Activated CD8-positive, alpha-beta T cell treated with anti-CD3 and anti-CD28 coated beads for 36 hours (primary cell): ENCODE measurements at regions not wholly inside any gene's neighbourhood (a gene's known extent, or its start where the extent isn't known, plus 50 kb on each side); places are given as distances from the start of the nearest gene placed in this dataset.

Source experiments
- ATAC-seq: fragments of 200-7000 bp; cut with Tn5 transposase; one replicate; pipeline ENCODE4 v1.10.0; 2021; ENCODE audit warnings: mild to moderate bottlenecking, moderate library complexity
- CTCF ChIA-PET: fragments of 350-600 bp; sonication (Branson Sonifier 250); formaldehyde crosslinking; loops from one replicate; lab custom pipeline; 2021; ENCODE audit warnings: antibody characterized with exemption; lab: Charles Lee
- POLR2A ChIA-PET: fragments of 350-600 bp; sonication (Branson Sonifier 250); formaldehyde crosslinking; loops from one replicate; lab custom pipeline; 2021; ENCODE audit warnings: antibody characterized with exemption; lab: Charles Lee
- DNase-seq: peaks from one replicate; pipeline ENCODE4 v3.0.0-alpha.2; 2020
- H3K27ac Mint-ChIP-seq: one replicate; pipeline ENCODE4 v1.8.0; 2021; ENCODE audit warnings: mild to moderate bottlenecking, mixed read lengths
- H3K27me3 Mint-ChIP-seq: one replicate; pipeline ENCODE4 v1.8.0; 2021; ENCODE audit warnings: mixed read lengths
- H3K36me3 Mint-ChIP-seq: one replicate; pipeline ENCODE4 v1.8.0; 2021; ENCODE audit warnings: low read depth, mixed read lengths
- H3K4me1 Mint-ChIP-seq: one replicate; pipeline ENCODE4 v1.8.0; 2021; ENCODE audit warnings: low read depth, mixed read lengths
- H3K4me3 Mint-ChIP-seq: one replicate; pipeline ENCODE4 v1.8.0; 2021; ENCODE audit warnings: mild to moderate bottlenecking, moderate library complexity, mixed read lengths
- H3K9me3 Mint-ChIP-seq: one replicate; pipeline ENCODE4 v1.8.0; 2021; ENCODE audit warnings: mixed read lengths
- CTCF ChIP-seq: fragments of 200-600 bp; IDR thresholded peaks from one replicate; pipeline ENCODE4 v1.8.0; 2022; ENCODE audit warnings: antibody characterized with exemption, mild to moderate bottlenecking
- intact Hi-C: fragments of 100-400 bp; cut with micrococcal nuclease; formaldehyde crosslinking; loops from one replicate; pipeline ENCODE4 v1.10.0; 2022

GRCh38 chr10:7071421-7071820 is 339.4 kb downstream of the SFMBT2 start:
- ATAC-seq: peak; percentile 75

GRCh38 chr10:7070950-7071349 is 339.9 kb downstream of the SFMBT2 start:
- H3K4me3 Mint-ChIP-seq: no peak overlapping the region
- peaks cover 7% of the 10 kb centered on the region for H3K4me1 Mint-ChIP-seq
- peak; percentile 8 for DNase-seq
- intact Hi-C loops: no loop called here
- no peak for ATAC-seq
- no peak for TF ChIP-seq CTCF
- POLR2A ChIA-PET: no interaction called here
- CTCF ChIA-PET: no interaction called here
- H3K9me3 Mint-ChIP-seq: no peaks in the 10 kb centered on the region
- no peaks in the 10 kb centered on the region for H3K36me3 Mint-ChIP-seq
- peaks cover 5% of the 10 kb centered on the region for H3K27me3 Mint-ChIP-seq
- H3K27ac Mint-ChIP-seq: no peak overlapping the region

More at GRCh38 chr10:7071421-7071820, 339.4 kb downstream of the SFMBT2 start:
- Mint-ChIP-seq H3K27me3 (peaks cover 6% of the 10 kb centered on the region), H3K27ac (no peak overlapping the region), H3K36me3 (no peaks in the 10 kb centered on the region), H3K4me3 (no peak overlapping the region), H3K4me1 (peaks cover 7% of the 10 kb centered on the region), H3K9me3 (no peaks in the 10 kb centered on the region)
- CTCF ChIA-PET: no interaction called here
- POLR2A ChIA-PET: no interaction called here
- peak; percentile 24 for DNase-seq
- TF ChIP-seq CTCF: no peak
- intact Hi-C loops: no loop called here

- DNase-seq (no peak), ATAC-seq (no peak)
- Mint-ChIP-seq H3K9me3 (no peaks in the 10 kb centered on the region), H3K27ac (no peak overlapping the region), H3K4me3 (no peak overlapping the region), H3K4me1 (peaks cover 7% of the 10 kb centered on the region), H3K27me3 (no peaks in the 10 kb centered on the region), H3K36me3 (no peaks in the 10 kb centered on the region)
- CTCF ChIA-PET: interaction anchor here (0.8 to 1.3 kb wide), 2 partner anchors 41 to 150 kb away, joined by 3 to 4 read pairs; no protein-coding TSS in a partner anchor
- no peak for TF ChIP-seq CTCF
- intact Hi-C loops: no loop called here
- POLR2A ChIA-PET: no interaction called here
Measured at GRCh38 chr10:7069706-7070105, 341.1 kb downstream of the SFMBT2 start.

GRCh38 chr10:7056216-7056615 is 354.6 kb downstream of the SFMBT2 start:
- DNase-seq: no peak
- Mint-ChIP-seq H3K27me3 (no peaks in the 10 kb centered on the region), H3K4me1 (no peaks in the 10 kb centered on the region), H3K36me3 (no peaks in the 10 kb centered on the region), H3K4me3 (no peak overlapping the region), H3K27ac (no peak overlapping the region), H3K9me3 (peaks cover 2% of the 10 kb centered on the region)
- ChIA-PET POLR2A (no interaction called here), CTCF (interaction anchor here (0.6 kb wide), 1 partner anchor 37 kb away, joined by 3 read pairs; no protein-coding TSS in a partner anchor)
- no peak for TF ChIP-seq CTCF
- intact Hi-C loops: no loop called here
- no peak for ATAC-seq

- intact Hi-C loops: no loop called here
- TF ChIP-seq CTCF: peak; percentile 52
- ChIA-PET POLR2A (interaction anchor here (0.6 to 1.1 kb wide), 2 partner anchors 98 to 127 kb away, joined by 3 read pairs; no protein-coding TSS in a partner anchor), CTCF (interaction anchor here (0.6 to 2.2 kb wide), 5 partner anchors 28 to 356 kb away, joined by 3 to 7 read pairs (median 3); partner anchors contain the start of gene SFMBT2)
- DNase-seq (no peak), ATAC-seq (no peak)
- H3K27ac Mint-ChIP-seq: no peak overlapping the region
- H3K4me3 Mint-ChIP-seq: no peak overlapping the region
- H3K4me1 Mint-ChIP-seq: no peaks in the 10 kb centered on the region
- H3K27me3 Mint-ChIP-seq: no peaks in the 10 kb centered on the region
- peaks cover 5% of the 10 kb centered on the region for H3K9me3 Mint-ChIP-seq
- no peaks in the 10 kb centered on the region for H3K36me3 Mint-ChIP-seq
Measured at GRCh38 chr10:7054915-7055314, 355.9 kb downstream of the SFMBT2 start.
